Inflammatory macrophage treated with lipopolysaccharide for 4 hours (primary cell): ENCODE measurements at regions not wholly inside any gene's neighbourhood (a gene's known extent, or its start where the extent isn't known, plus 50 kb on each side); places are given as distances from the start of the nearest gene placed in this dataset.

ENCODE experiments used
- DNase-seq: peaks from one replicate; pipeline ENCODE4 v3.0.0-alpha.2; 2020

DNA sequence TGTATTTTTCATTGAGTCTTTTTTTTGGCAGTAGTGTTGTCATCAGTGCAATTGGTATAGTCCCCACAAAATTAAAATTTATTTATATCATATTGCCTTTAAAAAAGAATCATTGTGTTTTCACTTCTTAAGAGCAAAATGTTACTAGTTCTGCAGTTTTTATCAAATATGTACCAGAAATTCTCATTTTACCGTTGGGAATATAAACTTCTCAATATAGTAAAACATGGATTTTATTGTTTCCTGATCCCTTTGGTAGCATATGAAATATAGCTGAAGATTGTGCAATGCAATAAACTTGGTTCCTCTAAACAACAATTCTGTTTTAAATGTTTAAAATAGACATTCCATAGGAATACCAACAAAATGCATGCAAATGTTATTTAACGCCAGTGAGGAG is 306.5 kb upstream of the PCDH20 start:
- no peak for DNase-seq

DNA sequence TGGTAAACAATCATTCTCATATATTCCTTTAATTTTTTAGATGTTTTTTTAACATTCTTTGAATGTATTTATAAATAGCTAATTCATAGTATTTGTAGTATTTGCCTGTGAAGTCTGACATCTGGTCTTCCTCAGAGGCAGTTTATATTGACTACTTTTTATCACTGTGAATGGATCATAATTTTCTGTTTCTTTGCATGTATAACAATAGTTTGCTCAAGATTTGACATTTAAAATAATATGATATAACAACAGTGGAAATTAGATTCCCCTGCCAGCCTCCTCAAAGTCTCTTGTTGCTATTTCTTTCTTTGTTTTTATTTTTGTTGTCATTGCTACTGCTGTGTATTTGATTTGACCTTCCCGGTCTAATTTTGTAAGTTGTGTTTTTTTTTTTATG is 297.0 kb upstream of the PCDH20 start:
- no peak for DNase-seq

GRCh38 chr13:61709258-61709657 is 293.6 kb upstream of the PCDH20 start:
- no peak for DNase-seq

DNA sequence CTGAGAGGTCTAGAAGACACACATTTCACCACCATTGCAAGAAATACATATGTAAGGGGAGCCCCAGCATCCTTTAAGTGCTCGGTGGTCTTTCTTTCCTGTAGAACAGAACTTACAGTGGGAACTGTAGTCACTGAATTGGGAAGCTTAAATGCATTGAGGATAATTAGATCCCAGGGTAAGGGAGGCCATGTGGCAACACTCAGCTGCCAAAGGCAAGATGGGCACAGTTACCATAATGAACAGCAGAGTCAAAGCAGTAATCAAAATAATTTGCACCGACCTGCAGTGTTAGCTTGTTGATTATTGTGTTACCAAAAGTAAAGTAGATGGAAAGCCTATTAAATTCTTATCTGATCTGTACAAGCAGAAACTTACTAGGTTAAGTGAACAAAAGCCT is 291.2 kb upstream of the PCDH20 start:
- DNase-seq: no peak

DNA sequence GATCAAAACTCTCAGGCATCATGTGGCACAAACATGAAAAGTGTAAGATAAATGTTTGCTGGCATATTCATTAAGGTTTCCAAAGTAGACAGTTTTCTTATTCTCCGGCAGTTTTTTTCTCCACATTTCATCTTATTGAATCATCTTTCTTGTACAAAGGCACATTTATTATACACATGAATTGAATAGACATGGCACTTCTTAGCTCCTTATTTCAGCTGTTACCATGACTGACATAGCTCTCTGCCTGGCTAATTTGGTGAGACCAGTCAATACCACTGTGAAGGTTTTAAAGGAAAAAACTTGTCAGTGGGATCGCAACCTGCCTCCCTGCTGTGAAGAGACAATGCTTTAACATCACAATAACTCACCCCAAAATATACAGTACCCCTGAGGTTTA is 285.0 kb upstream of the PCDH20 start:
- DNase-seq: no peak

GRCh38 chr13:61700181-61700580 is 284.5 kb upstream of the PCDH20 start:
- no peak for DNase-seq

DNA sequence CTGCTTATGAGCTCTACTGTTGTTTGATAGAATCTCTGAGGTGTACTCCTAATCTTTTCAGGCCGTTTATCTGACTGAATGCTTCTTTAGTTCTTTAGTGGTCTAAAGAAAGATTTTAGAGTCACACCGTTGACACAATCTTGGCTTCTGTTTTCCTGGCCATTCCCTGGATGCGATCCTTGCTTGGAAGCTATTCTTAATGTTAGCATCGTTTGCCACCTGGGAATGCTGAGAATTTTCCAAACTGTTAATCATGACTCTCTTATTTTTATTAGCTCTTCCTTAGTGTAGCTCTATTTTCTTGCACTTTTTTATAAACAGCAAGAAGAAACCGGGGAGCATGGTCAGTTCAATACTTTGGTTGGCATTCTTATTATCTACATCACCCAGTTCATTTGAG is 281.0 kb upstream of the PCDH20 start:
- DNase-seq: no peak

DNA sequence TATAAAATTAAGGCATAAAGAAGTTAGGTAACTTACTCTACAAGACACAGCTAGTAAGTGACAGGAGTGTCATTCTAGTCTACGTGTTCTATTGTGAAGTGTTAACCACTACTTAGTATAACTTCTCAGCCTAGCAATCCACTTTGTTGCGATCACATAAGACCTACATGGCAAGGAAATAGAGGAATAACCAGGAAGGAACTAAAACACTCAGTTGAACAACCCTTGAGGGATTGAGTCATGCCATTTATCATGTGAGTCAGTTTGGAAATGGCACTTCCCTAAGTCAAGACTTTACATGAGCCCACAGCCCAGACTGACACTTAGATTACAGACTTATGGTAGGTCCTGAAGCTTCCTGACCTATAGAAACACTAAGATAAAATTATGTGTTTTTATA is 279.5 kb upstream of the PCDH20 start:
- no peak for DNase-seq

DNA sequence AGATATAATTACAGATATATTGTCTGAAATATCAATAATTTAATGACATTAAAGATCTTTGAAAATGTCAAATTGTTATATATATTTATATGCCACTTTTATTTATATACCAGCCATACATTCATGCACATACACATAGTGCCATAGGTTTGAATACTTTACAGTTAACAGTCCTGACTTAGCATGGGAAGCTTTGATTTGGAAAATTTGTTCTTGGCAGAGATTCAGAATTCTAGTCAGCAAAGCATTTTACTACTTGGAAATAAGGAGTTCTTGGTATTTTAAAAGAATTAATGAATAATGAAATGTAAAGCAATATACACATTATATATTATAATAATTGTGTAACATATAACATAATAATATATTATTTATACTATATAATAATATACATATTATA is 277.0 kb upstream of the PCDH20 start:
- no peak for DNase-seq

DNA sequence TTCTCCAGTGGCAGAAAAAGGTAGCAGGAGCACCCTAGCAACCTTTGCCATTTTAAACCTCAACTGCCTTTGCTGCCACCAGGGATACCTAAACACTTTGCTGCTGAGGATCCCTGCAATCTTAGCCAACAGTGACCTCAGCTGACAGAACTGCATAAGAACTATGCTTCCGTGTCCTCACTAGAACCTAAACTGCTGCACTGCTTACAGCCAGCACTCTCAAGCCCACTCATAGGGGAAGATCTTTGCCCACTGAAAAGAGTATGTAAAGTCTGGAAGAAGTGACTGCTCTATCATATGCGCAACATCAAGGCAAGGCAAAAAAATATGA is 270.0 kb upstream of the PCDH20 start:
- DNase-seq: no peak

- DNase-seq: no peak
Observed at GRCh38 chr13:61684976-61685681, 269.5 kb upstream of the PCDH20 start.

GRCh38 chr13:61672756-61673155 is 257.1 kb upstream of the PCDH20 start:
- DNase-seq: no peak

DNA sequence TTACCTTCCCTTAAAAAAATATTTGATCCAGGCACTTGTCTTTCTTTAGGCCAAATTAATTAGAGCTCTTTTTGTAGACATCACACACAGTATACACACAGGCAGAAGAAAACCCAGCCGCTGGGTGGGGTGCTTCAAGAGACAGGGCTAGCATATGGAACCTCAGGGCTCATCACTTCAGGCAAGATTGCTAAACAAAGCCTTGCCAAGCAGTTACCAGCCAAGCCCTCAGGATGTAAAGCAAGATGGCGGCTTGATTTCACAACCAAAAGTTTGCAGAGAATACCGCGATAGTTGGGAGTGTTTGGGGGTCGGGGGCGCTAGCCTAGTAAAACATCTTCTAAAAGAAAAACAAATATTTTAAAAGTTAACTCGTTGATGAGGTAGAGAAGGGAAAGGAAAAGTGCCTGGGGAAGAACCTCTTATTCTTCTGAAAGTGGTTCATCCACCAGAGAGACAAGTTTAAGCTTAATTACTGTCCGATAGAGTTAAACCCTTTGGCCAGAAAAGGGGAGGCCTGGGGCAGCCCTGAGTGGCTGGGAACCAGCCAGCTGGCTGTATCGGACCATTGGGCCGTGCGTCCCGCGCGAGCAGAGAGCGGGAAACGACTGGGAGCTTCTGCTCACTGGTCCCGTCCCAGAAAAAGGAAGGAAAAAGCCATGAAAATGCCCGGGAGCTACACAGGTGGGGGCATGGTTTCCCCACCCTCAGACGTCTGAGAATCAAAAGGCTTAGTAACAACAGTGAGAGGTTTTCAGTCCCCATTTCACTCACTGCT is 254.9 kb upstream of the PCDH20 start:
- no peak for DNase-seq

DNA sequence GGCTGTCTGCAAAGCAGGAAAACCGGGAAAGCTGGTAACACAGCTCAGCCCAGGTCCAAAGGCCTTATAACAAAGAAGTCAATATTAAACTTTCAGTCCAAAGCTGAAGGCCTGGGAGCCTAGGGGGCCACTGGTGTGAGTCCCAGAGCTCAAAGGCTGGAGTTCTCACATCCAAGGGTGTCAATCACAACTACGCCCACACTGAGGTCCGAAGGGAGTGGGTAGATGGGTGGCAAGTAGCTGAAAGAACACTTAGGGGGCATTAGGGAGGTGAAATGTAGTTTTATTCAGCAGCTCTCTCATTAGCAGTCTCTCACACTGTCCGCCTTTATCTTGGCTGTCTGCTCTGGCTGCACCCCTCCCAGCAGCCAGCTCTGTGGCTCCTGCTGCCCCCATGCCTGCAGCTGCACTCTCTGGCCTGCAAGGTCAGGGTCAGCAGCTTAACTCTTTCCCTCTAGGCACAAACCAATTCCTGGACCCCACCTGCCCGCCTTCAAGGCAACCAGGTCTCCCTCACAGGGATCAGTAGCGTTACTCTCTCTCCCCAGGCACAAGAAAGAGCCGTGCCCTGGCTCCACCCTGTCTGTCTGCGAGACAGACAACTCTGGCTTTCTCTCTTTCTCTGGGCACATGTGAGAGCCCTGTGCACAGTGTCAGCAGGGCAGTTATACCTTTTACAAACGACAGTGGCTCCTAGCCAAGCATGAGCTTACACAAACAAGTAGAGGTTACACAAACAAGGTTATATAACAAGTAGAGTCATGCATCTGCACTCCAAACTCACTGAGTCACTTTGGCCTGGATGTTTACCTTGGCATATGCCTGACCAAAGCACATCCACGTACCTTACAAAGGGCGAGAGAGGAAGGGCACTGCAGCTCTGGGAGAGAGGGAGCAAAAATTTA is 249.4 kb upstream of the PCDH20 start:
- DNase-seq: no peak

DNA sequence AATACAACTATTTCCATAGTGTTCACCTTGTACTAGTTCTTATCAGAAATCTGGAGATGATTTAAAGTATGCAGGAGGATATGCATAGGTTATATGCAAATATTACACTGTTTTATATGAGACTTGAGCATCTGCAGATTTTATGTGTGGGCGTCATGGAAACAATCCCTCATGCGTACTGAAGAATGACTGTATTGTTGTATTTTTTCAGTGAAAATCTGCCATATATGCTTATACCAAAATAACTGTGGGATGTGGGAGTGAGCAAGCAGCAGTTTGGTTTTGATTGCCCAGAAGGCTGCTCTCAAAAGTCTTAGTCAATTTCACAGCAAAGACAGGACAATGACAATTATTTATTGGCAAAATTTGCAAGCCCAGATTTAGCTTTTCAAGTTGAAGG is 238.8 kb upstream of the PCDH20 start:
- DNase-seq: no peak

- DNase-seq: no peak
Observed at GRCh38 chr13:61648547-61648946, 232.9 kb upstream of the PCDH20 start.

DNA sequence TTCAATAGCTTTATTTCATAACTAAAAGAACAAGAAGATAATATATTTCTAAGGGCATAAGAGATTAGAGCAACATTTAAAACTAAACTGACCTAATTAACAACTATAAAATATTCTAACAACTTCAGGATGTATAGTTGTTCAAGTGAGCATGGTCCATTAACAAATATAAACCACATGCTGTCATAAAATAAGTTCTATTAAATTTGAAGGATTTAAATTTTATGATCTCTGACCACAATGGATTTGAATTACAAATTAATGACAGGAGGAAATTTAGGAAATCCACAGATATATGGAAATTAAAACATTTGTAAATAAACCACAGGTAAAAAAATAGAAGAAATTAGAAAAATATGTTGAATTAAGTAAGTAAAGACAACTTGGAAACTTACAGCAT is 196.5 kb upstream of the PCDH20 start:
- DNase-seq: no peak

- DNase-seq: no peak
Observed at GRCh38 chr13:61608138-61608537, 192.5 kb upstream of the PCDH20 start.

- DNase-seq: no peak
Observed at GRCh38 chr13:61600360-61601033, 184.8 kb upstream of the PCDH20 start.

GRCh38 chr13:61592489-61592888 is 176.8 kb upstream of the PCDH20 start:
- DNase-seq: no peak

DNA sequence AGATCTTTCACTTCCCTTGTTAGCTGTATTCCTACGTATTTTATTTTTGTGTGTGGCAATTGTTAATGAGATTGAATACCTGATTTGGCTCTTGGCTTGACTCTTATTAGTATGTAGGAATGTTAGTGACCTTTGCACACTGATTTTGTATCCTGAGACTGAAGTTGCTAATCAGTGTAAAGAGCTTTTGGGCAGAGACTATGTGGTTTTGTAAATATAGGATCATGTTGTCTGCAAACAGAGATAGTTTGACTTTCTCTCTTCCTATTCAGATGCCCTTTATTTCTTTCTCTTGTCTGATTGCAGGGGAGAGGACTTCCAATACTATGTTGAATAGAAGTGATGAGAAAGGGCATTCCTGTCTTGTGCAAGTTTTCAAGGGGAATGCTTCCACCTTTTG is 160.3 kb upstream of the PCDH20 start:
- DNase-seq: no peak

- DNase-seq: no peak
Observed at GRCh38 chr13:61563645-61564044, 148.0 kb upstream of the PCDH20 start.

- no peak for DNase-seq
Observed at GRCh38 chr13:61546911-61547310, 131.3 kb upstream of the PCDH20 start.
